GM12865 (cell line): ENCODE measurements at regions not wholly inside any gene's neighbourhood (a gene's known extent, or its start where the extent isn't known, plus 50 kb on each side); places are given as distances from the start of the nearest gene placed in this dataset.

Experiments
- DNase-seq: peaks from one replicate; pipeline ENCODE4 v3.0.0; 2010; ENCODE audit warnings: low read depth
- H3K4me3 ChIP-seq: 2 replicates; pipeline ENCODE4 v1.5.1; 2011; ENCODE audit warnings: mild to moderate bottlenecking, low read depth, low read length, control low read depth
- CTCF ChIP-seq: IDR thresholded peaks from 2 replicates; pipeline ENCODE4 v1.5.1; 2011; ENCODE audit warnings: low read length, control low read depth, low read depth, inconsistent platforms; ENCODE audit not compliant: insufficient read depth; ENCODE audit errors: missing control alignments

- no peak overlapping the region for H3K4me3 ChIP-seq
- DNase-seq: peak; percentile 7
- TF ChIP-seq CTCF: peak; percentile 29
Measured at GRCh38 chr2:71801969-71802368, 345.7 kb downstream of the CYP26B1 start.

- H3K4me3 ChIP-seq: no peak overlapping the region
- TF ChIP-seq CTCF: no peak
- DNase-seq: no peak
Measured at GRCh38 chr2:71801556-71801955, 346.1 kb downstream of the CYP26B1 start.

- DNase-seq: no peak
- TF ChIP-seq CTCF: no peak
Measured at GRCh38 chr2:71800851-71801250, 346.8 kb downstream of the CYP26B1 start.

GRCh38 chr2:71800106-71800809, 346.9 kb downstream of the DYSF start:
- TF ChIP-seq CTCF: no peak
- DNase-seq: no peak
- H3K4me3 ChIP-seq: no peak overlapping the region

More at GRCh38 chr2:71800851-71801250, 346.8 kb downstream of the CYP26B1 start:
- no peak overlapping the region for H3K4me3 ChIP-seq

- DNase-seq: no peak
- no peak for TF ChIP-seq CTCF
- no peak overlapping the region for H3K4me3 ChIP-seq
Measured at GRCh38 chr2:71799013-71799575, 345.7 kb downstream of the DYSF start.

GRCh38 chr2:71798266-71799012, 345.1 kb downstream of the DYSF start:
- peak; percentile 58 for TF ChIP-seq CTCF
- H3K4me3 ChIP-seq: no peak overlapping the region
- DNase-seq: peak; percentile 52
